IPS DF 6.9 (cell line): ENCODE measurements at regions not wholly inside any gene's neighbourhood (a gene's known extent, or its start where the extent isn't known, plus 50 kb on each side); places are given as distances from the start of the nearest gene placed in this dataset.

Experiments used
- DNase-seq: peaks from one replicate; pipeline ENCODE4 v3.0.0-alpha.2; 2013; ENCODE audit warnings: low read depth, low spot score
- H3K27ac ChIP-seq: one replicate; pipeline ENCODE4 v1.5.1; 2013; ENCODE audit warnings: low read length, control low read depth
- H3K27me3 ChIP-seq: 2 replicates; pipeline ENCODE4 v1.6.1; 2013; ENCODE audit warnings: mild to moderate bottlenecking, low read length; ENCODE audit not compliant: control insufficient read depth, insufficient read depth
- H3K36me3 ChIP-seq: 2 replicates; pipeline ENCODE4 v1.6.1; 2013; ENCODE audit warnings: low read length; ENCODE audit not compliant: control insufficient read depth, insufficient read depth
- H3K4me1 ChIP-seq: 2 replicates; pipeline ENCODE4 v1.6.1; 2013; ENCODE audit warnings: low read length; ENCODE audit not compliant: control insufficient read depth, insufficient read depth
- H3K4me3 ChIP-seq: 2 replicates; pipeline ENCODE4 v1.5.1; 2013; ENCODE audit warnings: mild to moderate bottlenecking, low read length
- H3K9me3 ChIP-seq: 2 replicates; pipeline ENCODE4 v1.6.1; 2013; ENCODE audit warnings: low read length, inconsistent platforms; ENCODE audit not compliant: control insufficient read depth, insufficient read depth
- WGBS: extraction: QIAGEN DNeasy Blood & Tissue Kit; methylation state at CpG from one replicate; pipeline ENCODE4 v1.1.7; 2013; ENCODE audit warnings: mixed read lengths, missing lambda C conversion rate; ENCODE audit not compliant: insufficient read length, insufficient coverage; 5-methylcytosine and 5-hydroxymethylcytosine counted together

DNA sequence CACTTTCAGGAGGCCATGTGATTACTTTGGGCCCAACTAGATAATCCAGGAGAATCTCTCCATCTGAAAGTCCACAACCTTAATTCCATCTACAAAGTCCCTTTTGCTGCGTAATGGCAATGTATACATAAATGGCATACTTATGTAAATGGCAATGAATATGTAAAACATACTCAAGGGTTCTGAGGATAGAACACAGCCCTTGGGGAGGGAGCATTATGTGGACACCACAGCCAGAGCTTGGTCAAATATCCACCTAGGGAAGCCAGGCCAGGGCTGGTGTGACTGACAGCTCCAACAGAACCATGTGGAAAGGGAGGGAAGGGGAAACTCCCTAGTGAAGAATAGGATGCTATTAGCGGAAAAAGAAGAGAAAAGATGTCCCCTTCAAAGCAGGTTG is 496.2 kb downstream of the COG6 start:
- no CpG with 5 or more reads among the region's 2 CpGs for WGBS
- H3K27me3 ChIP-seq = no peaks in the 10 kb centered on the region
- no peaks in the 10 kb centered on the region for H3K36me3 ChIP-seq
- DNase-seq = no peak
- no peaks in the 10 kb centered on the region for H3K9me3 ChIP-seq
- H3K4me3 ChIP-seq = no peak overlapping the region
- no peak overlapping the region for H3K27ac ChIP-seq
- H3K4me1 ChIP-seq = no peaks in the 10 kb centered on the region

DNA sequence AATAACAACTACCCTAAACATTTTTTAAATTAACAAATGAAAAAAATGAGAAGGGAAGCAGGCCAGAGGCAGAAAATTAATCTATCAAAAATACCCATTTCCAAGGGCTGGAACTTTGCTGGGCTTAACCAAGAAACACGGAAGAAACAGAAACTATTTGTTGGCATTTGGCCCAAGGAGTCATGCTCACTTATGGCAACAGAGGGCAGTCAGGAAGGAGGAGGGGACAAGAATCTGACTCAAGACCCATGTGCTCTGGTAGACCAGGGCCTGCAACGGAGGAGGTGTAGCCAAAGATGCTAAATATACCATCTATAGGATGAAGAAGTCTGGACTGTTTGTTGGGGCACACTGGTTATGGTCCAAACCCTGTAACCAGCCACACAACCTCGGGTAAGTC is 496.7 kb downstream of the COG6 start:
- no peaks in the 10 kb centered on the region for H3K9me3 ChIP-seq
- H3K4me1 ChIP-seq = no peaks in the 10 kb centered on the region
- no CpG with 5 or more reads among the region's 3 CpGs for WGBS
- no peaks in the 10 kb centered on the region for H3K36me3 ChIP-seq
- no peak overlapping the region for H3K4me3 ChIP-seq
- DNase-seq = no peak
- no peak overlapping the region for H3K27ac ChIP-seq
- no peaks in the 10 kb centered on the region for H3K27me3 ChIP-seq

DNA sequence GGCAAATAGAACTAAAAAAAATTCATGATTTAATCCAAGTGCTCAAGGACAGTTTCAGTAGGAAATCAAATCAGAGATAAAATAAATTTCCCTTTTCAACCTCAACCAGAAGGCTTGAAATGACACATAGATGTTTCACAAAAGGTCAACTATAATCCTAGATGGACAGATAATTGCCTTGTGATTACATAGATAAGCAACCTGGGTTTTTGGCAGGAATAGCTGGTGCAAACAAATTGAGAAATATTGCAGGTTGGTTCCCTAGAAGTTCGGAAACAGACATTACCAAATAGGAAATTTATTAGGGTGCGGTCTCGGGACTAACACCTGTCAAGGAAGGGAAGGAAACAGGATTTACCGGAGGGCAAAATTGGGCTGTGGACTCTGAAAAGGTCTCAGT is 497.5 kb downstream of the COG6 start:
- WGBS = no CpG with 5 or more reads among the region's 4 CpGs
- DNase-seq = no peak
- no peaks in the 10 kb centered on the region for H3K36me3 ChIP-seq
- no peaks in the 10 kb centered on the region for H3K4me1 ChIP-seq
- no peak overlapping the region for H3K27ac ChIP-seq
- H3K4me3 ChIP-seq = no peak overlapping the region
- no peaks in the 10 kb centered on the region for H3K27me3 ChIP-seq
- no peaks in the 10 kb centered on the region for H3K9me3 ChIP-seq

DNA sequence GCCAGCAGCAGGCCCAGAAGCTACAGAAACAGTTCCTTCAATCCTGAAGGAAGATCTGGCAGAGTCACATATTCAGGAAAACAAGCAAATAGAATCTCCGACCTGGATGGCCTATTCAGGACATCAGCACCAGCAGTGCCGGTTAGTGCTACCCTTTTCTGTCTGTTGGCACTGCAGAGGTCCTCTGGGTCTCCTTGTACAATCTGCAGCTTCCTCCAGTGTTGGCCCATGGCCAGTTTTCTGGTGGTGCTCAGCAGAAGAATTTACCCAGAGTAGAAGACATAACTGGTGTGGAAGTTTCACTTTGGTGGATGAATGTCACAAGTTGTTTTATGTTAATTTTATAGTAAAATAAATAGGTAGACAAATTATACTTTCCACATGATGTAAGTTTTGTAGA is 498.1 kb downstream of the COG6 start:
- no CpG with 5 or more reads among the region's 2 CpGs for WGBS
- no peak for DNase-seq
- Histone ChIP-seq H3K27me3 (no peaks in the 10 kb centered on the region), H3K27ac (no peak overlapping the region), H3K4me1 (no peaks in the 10 kb centered on the region), H3K36me3 (no peaks in the 10 kb centered on the region), H3K4me3 (no peak overlapping the region), H3K9me3 (no peaks in the 10 kb centered on the region)

DNA sequence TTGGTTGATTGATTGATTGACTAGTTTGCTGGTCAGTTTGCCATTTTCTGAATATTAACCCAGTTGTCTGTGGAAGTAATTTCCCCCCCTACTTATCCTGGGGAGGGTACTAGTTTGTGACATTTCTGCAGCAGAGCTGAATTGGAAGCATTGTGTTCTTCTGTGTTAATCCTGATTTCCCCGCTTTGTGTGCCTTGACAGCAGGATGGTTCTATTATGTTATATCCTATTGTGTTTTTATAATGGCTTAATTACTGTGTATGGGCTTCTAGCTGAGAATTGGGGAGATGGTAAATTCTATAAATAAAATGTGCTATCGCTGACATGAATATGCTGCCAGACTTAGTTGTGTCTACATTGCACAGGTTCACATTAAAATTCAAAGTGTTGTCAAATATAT is 499.7 kb downstream of the COG6 start:
- Histone ChIP-seq H3K9me3 (no peaks in the 10 kb centered on the region), H3K27ac (no peak overlapping the region), H3K4me1 (no peaks in the 10 kb centered on the region), H3K4me3 (no peak overlapping the region), H3K36me3 (no peaks in the 10 kb centered on the region), H3K27me3 (no peaks in the 10 kb centered on the region)
- WGBS = no CpG with 5 or more reads among the region's 2 CpGs
- DNase-seq = no peak

DNA sequence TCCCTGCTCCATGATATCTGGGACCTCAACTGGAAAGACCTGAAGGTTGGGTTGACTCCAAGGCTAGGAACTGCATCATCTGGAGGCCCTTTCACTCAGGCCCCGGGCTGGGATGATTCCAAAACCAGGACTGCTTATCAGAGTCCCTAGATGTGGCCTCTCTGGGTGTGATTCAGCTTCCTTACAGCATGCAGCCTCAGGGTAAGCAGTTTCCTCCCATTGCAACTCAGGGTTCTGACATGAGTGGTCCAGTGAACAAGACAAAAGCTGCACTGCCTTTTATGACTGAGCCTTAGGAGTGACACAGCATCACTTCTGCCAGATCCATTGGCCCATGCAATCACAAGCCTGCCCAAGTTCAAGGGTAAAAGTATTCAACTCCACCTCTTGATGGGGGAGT is 502.8 kb downstream of the COG6 start:
- Histone ChIP-seq H3K9me3 (no peaks in the 10 kb centered on the region), H3K36me3 (no peaks in the 10 kb centered on the region), H3K4me1 (no peaks in the 10 kb centered on the region), H3K27ac (no peak overlapping the region), H3K27me3 (no peaks in the 10 kb centered on the region), H3K4me3 (no peak overlapping the region)
- no peak for DNase-seq
- no CpG with 5 or more reads among the region's 1 CpG for WGBS

DNA sequence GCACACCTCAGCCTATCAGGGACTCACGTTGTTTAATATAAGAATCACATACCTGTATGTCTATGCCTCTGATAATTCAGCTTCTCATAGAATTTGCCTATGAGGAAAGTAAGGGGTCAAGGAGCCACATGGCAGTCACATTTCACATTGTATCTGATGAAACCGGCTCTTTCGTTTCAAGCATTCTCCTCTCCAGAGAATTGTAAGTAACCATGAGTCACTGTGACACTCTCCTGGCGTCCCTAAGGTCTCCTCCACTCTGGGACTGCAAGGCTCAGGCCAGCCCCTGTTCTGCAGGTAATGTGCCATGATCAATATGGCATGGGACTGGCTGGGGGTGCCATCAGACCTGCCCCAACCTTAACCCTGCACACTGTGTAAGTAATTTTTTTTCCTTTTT is 503.3 kb downstream of the COG6 start:
- no peaks in the 10 kb centered on the region for H3K9me3 ChIP-seq
- no peak for DNase-seq
- H3K4me1 ChIP-seq = no peaks in the 10 kb centered on the region
- no peak overlapping the region for H3K27ac ChIP-seq
- no peaks in the 10 kb centered on the region for H3K27me3 ChIP-seq
- no peaks in the 10 kb centered on the region for H3K36me3 ChIP-seq
- no peak overlapping the region for H3K4me3 ChIP-seq
- no CpG with 5 or more reads among the region's 4 CpGs for WGBS

DNA sequence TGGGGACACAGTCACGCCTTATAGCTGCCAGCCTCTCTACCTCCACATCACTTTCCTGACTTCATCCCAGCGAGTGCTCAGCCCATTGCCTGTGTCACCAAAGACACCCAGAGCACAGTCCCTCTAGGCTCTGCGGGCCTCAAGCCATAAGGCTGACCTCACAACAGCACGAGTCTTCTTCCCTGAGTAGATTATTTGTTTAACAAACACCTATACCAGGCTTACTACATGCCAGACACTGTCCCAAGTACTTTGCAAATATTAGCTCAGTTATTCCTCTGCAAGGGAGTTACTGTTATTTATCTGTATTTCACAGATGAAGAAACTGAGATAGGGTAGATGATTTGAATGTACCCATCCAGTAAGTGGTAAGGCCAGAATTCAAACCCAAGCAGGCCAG is 504.3 kb downstream of the COG6 start:
- no CpG with 5 or more reads among the region's 4 CpGs for WGBS
- Histone ChIP-seq H3K27me3 (no peaks in the 10 kb centered on the region), H3K4me1 (no peaks in the 10 kb centered on the region), H3K36me3 (no peaks in the 10 kb centered on the region), H3K4me3 (no peak overlapping the region), H3K9me3 (no peaks in the 10 kb centered on the region), H3K27ac (no peak overlapping the region)
- no peak for DNase-seq

DNA sequence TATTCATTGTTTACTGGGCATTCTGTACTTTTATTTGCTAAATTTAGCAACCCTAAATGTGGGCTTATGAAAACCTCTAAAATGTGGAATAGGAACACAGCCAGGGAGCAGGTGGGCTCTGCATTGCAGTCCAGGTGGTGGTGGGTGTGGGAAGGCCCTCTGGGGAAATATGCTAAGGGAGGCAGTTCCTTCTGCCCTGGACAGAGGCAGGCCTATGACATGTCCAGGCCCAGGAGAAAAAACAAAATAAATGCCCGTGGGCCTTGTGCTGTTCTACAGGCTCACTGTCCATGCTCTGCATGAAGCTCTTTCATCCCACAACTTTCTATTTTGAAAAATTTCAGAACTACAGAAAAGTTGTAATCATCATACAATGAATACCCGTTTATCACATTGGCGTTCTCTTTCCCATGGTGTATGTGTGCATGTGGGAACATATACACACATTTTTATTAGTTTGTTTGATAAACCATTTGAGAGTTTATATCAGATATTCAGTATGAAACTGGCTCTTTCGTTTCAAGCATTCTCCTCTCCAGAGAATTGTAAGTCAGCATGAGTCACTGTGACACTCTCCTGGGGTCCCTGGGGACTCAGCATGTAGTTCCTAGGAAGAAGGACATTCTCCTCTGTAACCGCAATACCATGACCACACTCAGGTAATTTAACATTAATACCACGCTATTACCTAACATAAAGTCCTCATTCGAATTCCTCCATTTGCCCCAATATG is 505.3 kb downstream of the COG6 start:
- Histone ChIP-seq H3K4me1 (no peaks in the 10 kb centered on the region), H3K27me3 (no peaks in the 10 kb centered on the region), H3K36me3 (no peaks in the 10 kb centered on the region), H3K4me3 (no peak overlapping the region), H3K9me3 (no peaks in the 10 kb centered on the region), H3K27ac (no peak overlapping the region)
- DNase-seq = no peak
- WGBS = 100% methylated on average over 3 of the region's 7 CpGs

DNA sequence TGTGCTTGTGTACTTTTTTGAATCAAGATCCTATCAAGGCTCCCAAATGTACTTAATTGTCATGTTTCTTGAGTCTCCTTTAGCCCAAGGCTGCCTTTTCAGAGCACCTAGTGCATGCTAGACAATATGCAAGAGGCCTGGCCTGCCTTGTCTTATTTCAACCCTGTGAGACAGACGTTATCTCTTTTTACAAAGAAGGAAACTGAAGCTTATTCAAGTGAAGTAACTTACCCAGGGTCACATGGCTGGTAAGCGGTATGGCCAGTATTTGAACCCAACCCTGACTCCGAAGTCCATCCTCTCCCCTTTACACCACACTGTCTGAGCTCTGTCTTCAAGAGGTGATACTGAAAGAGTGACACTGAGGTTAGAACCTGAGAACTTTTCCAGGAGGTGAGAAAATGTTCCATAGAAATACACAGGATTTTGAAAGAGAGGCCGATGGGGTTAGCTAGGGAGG is 505.1 kb downstream of the FOXO1 start:
- no peaks in the 10 kb centered on the region for H3K27me3 ChIP-seq
- WGBS = no CpG with 5 or more reads among the region's 4 CpGs
- no peak for DNase-seq
- H3K36me3 ChIP-seq = no peaks in the 10 kb centered on the region
- H3K4me3 ChIP-seq = no peak overlapping the region
- no peaks in the 10 kb centered on the region for H3K9me3 ChIP-seq
- no peak overlapping the region for H3K27ac ChIP-seq
- H3K4me1 ChIP-seq = no peaks in the 10 kb centered on the region

DNA sequence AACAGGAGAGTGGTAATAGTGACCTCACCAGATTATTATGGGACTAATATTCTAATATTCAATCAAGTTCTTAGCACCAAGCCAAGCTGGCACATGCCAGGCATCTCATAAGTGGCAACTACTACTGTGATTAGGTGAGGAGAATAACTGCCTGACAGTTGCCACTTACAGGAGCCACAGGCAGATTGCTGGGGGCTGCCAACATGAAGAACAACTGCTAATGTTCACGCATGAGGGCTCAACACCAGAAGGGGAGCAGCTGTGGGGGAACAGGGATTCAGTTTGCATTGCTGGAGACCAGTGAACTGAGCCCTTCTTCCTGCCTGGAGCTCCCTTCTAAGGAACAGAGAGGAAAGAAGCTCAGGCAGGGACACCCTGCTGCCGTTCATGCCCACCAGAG is 504.5 kb downstream of the FOXO1 start:
- Histone ChIP-seq H3K27ac (no peak overlapping the region), H3K4me3 (no peak overlapping the region), H3K9me3 (no peaks in the 10 kb centered on the region), H3K36me3 (no peaks in the 10 kb centered on the region), H3K4me1 (no peaks in the 10 kb centered on the region), H3K27me3 (no peaks in the 10 kb centered on the region)
- no peak for DNase-seq
- no CpG with 5 or more reads among the region's 2 CpGs for WGBS
